Suprapubic skin (tissue), 4 donors: ENCODE measurements at regions not wholly inside any gene's neighbourhood (a gene's known extent, or its start where the extent isn't known, plus 50 kb on each side); places are given as distances from the start of the nearest gene placed in this dataset.

ENCODE experiments used
- EP300 ChIP-seq: sonication (generic); formaldehyde crosslinking; IDR thresholded peaks from one replicate; pipeline ENCODE4 v1.6.1; 2017; ENCODE audit warnings: antibody characterized with exemption
- POLR2A ChIP-seq, 2 donors: fragments of 450-650 bp; IDR thresholded peaks; one replicate each; pipeline ENCODE4 v1.6.1; 2017; ENCODE audit warnings: antibody characterized with exemption in 2 of 2, mild to moderate bottlenecking in 2 of 2, moderate library complexity in 2 of 2
- POLR2AphosphoS5 ChIP-seq, 3 donors: sonication (generic); formaldehyde crosslinking; IDR thresholded peaks; one replicate each; pipeline ENCODE4 v1.6.1; 2017; ENCODE audit warnings: antibody characterized with exemption in 3 of 3
- TF ChIP-seq, protein P1 (sequence below), 2 donors: fragments of 200-600 bp in 1 of 2; fragments of 450-650 bp in 1 of 2; sonication (generic) in 1 of 2; IDR thresholded peaks; one replicate each; pipeline ENCODE4 v1.5.1; 2016 to 2019; ENCODE audit warnings: antibody characterized with exemption in 2 of 2, mild to moderate bottlenecking in 1 of 2, moderate library complexity in 1 of 2

DNA sequence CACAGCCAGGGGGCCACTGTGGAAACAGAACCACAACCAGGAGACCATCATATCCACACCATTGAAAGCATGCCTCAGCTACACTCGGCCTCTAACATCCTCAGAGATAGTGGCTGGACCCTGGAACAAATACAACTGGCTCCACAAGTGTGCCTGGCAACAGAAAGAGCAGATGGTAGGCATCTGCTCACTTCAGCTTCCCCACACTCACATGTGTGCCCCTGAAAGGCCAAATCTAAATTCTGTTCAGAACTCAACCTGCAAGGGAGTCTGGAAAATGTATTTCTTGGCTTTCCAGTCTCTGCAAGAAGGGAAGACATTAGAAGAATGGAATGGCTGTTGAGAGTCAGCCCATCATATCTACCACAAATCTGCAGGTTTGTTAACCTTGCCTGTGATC lies 54.7 kb upstream of the CTNNB1 start:
- TF ChIP-seq, protein P1, sequence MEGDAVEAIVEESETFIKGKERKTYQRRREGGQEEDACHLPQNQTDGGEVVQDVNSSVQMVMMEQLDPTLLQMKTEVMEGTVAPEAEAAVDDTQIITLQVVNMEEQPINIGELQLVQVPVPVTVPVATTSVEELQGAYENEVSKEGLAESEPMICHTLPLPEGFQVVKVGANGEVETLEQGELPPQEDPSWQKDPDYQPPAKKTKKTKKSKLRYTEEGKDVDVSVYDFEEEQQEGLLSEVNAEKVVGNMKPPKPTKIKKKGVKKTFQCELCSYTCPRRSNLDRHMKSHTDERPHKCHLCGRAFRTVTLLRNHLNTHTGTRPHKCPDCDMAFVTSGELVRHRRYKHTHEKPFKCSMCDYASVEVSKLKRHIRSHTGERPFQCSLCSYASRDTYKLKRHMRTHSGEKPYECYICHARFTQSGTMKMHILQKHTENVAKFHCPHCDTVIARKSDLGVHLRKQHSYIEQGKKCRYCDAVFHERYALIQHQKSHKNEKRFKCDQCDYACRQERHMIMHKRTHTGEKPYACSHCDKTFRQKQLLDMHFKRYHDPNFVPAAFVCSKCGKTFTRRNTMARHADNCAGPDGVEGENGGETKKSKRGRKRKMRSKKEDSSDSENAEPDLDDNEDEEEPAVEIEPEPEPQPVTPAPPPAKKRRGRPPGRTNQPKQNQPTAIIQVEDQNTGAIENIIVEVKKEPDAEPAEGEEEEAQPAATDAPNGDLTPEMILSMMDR (IDR thresholded peaks at IDR 0.05): no peak
- TF ChIP-seq POLR2A (IDR thresholded peaks at IDR 0.05): no peak
- no peak for TF ChIP-seq EP300
- no peak for TF ChIP-seq POLR2AphosphoS5 (IDR thresholded peaks at IDR 0.05)
